Spinal cord (tissue), 9 donors: ENCODE measurements at regions not wholly inside any gene's neighbourhood (a gene's known extent, or its start where the extent isn't known, plus 50 kb on each side); places are given as distances from the start of the nearest gene placed in this dataset.
"Not testable (repeated sequence)": the region's sequence is repeated elsewhere in the genome, so short reads cannot be mapped to it uniquely, and the experiment has no call there.

Experiments used
- DNase-seq, 6 donors: peaks; one replicate each; pipeline versions ENCODE4 v3.0.0 to v3.0.0-alpha.2; 2013 to 2015; ENCODE audit warnings: low spot score in 6 of 6, low read depth in 4 of 6
- H3K27ac ChIP-seq: one replicate; pipeline ENCODE4 v1.5.1; 2013; ENCODE audit warnings: low read depth, low read length, control low read depth
- H3K27me3 ChIP-seq: one replicate; pipeline ENCODE4 v1.6.1; 2013; ENCODE audit warnings: low read length; ENCODE audit not compliant: control insufficient read depth, insufficient read depth
- H3K36me3 ChIP-seq: one replicate; pipeline ENCODE4 v1.6.1; 2013; ENCODE audit warnings: low read length; ENCODE audit not compliant: control insufficient read depth, insufficient read depth
- H3K4me1 ChIP-seq: one replicate; pipeline ENCODE4 v1.6.1; 2013; ENCODE audit warnings: low read length; ENCODE audit not compliant: control insufficient read depth, insufficient read depth
- H3K4me3 ChIP-seq: one replicate; pipeline ENCODE4 v1.5.1; 2013; ENCODE audit warnings: low read depth, low read length, control low read depth
- H3K9me3 ChIP-seq: one replicate; pipeline ENCODE4 v1.6.1; 2013; ENCODE audit warnings: low read length; ENCODE audit not compliant: control insufficient read depth, insufficient read depth
- WGBS: methylation state at CpG from one replicate; pipeline ENCODE4 v1.1.5; 2013; ENCODE audit warnings: missing lambda C conversion rate; ENCODE audit not compliant: insufficient coverage; 5-methylcytosine and 5-hydroxymethylcytosine counted together
- donor health status: healthy.

DNA sequence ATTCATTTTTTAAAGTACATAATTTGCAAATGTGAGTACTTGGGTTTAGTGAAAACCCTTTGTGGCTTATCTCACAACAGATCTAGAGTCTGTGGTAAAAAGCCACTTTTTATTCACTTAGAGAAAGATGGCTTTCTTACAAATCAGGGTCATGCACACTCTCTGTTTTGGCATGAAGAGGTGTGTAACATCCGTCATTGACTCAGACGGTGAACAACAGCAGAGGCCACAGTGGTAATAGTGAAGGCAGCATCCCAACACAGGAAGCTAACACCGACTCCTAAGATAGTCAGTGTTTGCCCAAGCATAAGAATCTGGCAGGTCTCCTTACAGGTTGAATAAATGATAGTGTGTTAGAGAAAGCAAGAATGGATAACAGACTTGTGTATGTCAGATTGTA lies 593.0 kb downstream of the SOX5 start:
- Histone ChIP-seq H3K4me3 (no peak overlapping the region), H3K4me1 (no peaks in the 10 kb centered on the region), H3K36me3 (no peaks in the 10 kb centered on the region), H3K27me3 (no peaks in the 10 kb centered on the region), H3K27ac (no peak overlapping the region), H3K9me3 (no peaks in the 10 kb centered on the region)
- DNase-seq: no peak
- no CpG with 5 or more reads among the region's 3 CpGs for WGBS

- Histone ChIP-seq H3K4me3 (no peak overlapping the region), H3K27ac (no peak overlapping the region), H3K36me3 (no peaks in the 10 kb centered on the region), H3K9me3 (no peaks in the 10 kb centered on the region), H3K4me1 (no peaks in the 10 kb centered on the region), H3K27me3 (no peaks in the 10 kb centered on the region)
- DNase-seq: peak in 1 of 6 donors; percentile 33
- WGBS: no CpG with 5 or more reads among the region's 9 CpGs
Observed at GRCh38 chr12:23356927-23357708, 592.4 kb downstream of the SOX5 start.

DNA sequence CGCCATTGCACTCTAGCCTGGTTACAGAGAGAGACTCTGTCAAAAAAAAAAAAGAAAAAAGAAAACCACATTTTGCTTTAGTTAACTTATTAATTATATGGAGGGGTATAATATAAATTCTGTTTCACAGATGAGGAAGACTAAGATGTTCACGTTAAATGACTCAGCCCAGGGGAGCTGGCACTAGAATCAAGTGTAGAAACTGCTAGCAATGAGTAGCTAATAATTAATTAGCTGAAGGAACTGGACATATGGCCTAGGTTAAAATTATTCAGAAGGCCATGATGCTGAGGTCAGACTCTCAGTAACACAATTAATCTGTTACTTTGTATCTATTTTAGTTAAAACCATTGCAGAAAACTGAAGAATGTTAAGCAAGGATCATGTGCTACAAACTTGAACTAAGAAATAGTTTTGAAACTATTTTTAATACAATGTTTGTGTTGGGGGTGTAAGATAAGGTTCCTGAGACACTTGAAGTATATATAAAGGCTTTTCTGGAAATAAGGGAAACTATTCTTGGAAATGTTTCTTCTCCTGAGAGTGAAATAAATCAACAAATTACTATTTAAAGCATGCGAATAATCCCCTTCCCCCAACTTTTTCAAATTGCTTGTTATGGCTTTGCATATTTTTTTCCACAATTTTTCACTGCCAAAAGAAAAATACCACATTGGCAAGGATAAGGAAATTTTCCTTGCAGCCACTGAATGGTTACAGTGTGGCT lies 589.3 kb downstream of the SOX5 start:
- WGBS: 80% methylated on average over 1 of the region's 3 CpGs

DNA sequence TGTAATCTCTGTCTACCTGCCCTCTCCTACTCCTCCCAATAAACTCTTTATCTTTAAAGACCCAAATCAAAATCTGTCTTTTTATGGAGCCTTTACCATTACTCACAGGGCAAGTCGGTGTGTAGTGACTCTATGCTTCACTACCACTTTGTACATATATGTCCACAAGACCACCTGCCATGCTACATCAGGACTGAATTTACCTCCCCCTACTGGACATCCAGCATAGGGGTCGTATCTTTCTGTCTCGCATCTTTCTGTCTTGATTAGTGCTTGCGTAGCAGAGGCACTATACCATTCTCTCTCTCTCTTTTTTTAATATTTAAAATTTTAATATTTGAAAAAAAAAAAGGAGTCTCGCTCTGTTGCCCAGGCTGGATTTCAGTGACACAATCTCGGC lies 587.5 kb downstream of the SOX5 start:
- no peaks in the 10 kb centered on the region for H3K4me1 ChIP-seq
- no peak overlapping the region for H3K4me3 ChIP-seq
- no peaks in the 10 kb centered on the region for H3K36me3 ChIP-seq
- H3K27me3 ChIP-seq: no peaks in the 10 kb centered on the region
- no peak overlapping the region for H3K27ac ChIP-seq
- no peak for DNase-seq
- no peaks in the 10 kb centered on the region for H3K9me3 ChIP-seq
- WGBS: 100% methylated on average over 1 of the region's 6 CpGs

More for the DNA sequence above, 589.3 kb downstream of the SOX5 start:
- no peak overlapping the region for H3K4me3 ChIP-seq
- no peaks in the 10 kb centered on the region for H3K36me3 ChIP-seq
- H3K27ac ChIP-seq: no peak overlapping the region
- H3K27me3 ChIP-seq: no peaks in the 10 kb centered on the region
- H3K4me1 ChIP-seq: no peaks in the 10 kb centered on the region
- no peak for DNase-seq
- H3K9me3 ChIP-seq: no peaks in the 10 kb centered on the region

DNA sequence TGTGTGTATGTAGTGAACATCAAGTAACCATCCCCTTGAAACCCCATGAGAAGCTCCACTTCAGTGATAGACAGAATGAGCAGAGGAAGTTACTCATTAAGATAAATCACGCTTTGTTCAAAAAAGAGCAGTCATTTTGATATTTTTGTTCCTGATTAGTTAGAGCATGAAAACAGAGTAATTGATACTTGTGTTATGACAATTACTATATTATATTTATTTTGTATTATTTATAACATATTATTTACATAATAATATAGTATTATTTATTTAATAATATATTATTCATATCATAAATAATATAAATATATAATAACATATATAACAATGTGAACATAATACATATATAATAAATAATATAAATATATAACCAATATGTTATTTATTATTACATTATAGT lies 580.9 kb downstream of the SOX5 start:
- H3K4me3 ChIP-seq: no peak overlapping the region
- H3K36me3 ChIP-seq: no peaks in the 10 kb centered on the region
- no peaks in the 10 kb centered on the region for H3K27me3 ChIP-seq
- H3K9me3 ChIP-seq: no peaks in the 10 kb centered on the region
- H3K27ac ChIP-seq: no peak overlapping the region
- H3K4me1 ChIP-seq: no peaks in the 10 kb centered on the region
- WGBS: no CpG with 5 or more reads among the region's 1 CpG
- DNase-seq: no peak

- WGBS: 100% methylated on average over 1 of the region's 3 CpGs
- Histone ChIP-seq H3K27me3 (no peaks in the 10 kb centered on the region), H3K27ac (no peak overlapping the region), H3K4me1 (no peaks in the 10 kb centered on the region), H3K36me3 (no peaks in the 10 kb centered on the region), H3K9me3 (peaks cover 4% of the 10 kb centered on the region), H3K4me3 (no peak overlapping the region)
- DNase-seq: no peak
Observed at GRCh38 chr12:23375621-23376020, 573.8 kb downstream of the SOX5 start.

- Histone ChIP-seq H3K9me3 (peaks cover 4% of the 10 kb centered on the region), H3K4me1 (no peaks in the 10 kb centered on the region), H3K27ac (no peak overlapping the region), H3K27me3 (no peaks in the 10 kb centered on the region), H3K4me3 (no peak overlapping the region), H3K36me3 (no peaks in the 10 kb centered on the region)
- DNase-seq: no peak
- WGBS: 92% methylated on average over 2 of the region's 3 CpGs
Observed at GRCh38 chr12:23376238-23376637, 573.2 kb downstream of the SOX5 start.

DNA sequence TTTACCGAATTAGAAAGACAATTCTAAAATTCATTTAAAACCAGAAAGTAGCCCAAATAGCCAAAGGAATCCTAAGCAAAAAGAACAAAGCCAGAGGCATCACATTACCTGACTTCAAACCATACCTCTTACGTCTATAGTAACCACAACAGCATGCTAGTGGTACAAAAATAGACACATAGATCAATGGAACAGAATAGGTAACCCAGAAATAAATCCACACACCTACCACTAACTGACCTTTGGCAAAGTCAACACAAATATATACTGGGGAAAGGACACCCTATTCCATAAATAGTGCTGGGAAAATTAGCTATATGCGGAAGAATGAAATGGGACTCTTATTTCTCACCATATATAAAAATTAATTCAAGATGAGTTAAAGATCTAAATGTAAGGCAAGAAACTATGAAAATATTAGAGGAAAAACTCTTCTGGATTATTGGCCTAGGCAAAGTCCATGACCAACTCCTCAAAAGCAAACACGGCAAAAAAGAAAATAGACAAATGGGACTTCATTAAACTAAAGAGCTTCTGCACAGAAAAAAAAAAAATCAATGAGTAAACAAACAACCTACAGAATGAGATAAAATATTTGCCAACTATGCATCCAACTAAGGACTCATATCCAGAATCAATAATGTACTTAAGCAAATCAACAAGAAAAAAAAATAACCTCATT lies 568.9 kb downstream of the SOX5 start:
- no peaks in the 10 kb centered on the region for H3K27me3 ChIP-seq
- H3K4me1 ChIP-seq: no peaks in the 10 kb centered on the region
- DNase-seq: no peak
- H3K9me3 ChIP-seq: peaks cover 4% of the 10 kb centered on the region
- no peak overlapping the region for H3K4me3 ChIP-seq
- 88% methylated on average over 1 of the region's 4 CpGs for WGBS
- H3K36me3 ChIP-seq: no peaks in the 10 kb centered on the region
- H3K27ac ChIP-seq: no peak overlapping the region

DNA sequence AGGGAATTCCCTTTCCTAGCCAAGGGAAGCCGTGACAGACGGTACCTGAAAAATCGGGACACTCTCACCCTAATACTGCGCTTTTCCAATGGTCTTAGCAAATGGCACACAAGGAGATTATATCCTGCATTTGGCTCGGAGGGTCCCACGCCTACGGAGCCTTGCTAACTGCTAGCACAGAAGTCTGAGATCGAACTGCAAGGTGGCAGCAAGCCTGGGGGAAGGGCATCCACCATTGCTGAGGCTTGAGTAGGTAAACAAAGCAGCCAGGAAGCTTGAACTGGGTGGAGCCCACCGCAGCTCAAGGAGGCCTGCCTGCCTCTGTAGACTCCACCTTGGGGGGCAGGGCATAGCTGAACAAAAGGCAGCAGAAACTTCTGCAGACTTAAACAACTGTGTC lies 560.6 kb downstream of the SOX5 start:
- H3K4me3 ChIP-seq, H3K9me3 ChIP-seq, H3K4me1 ChIP-seq, H3K27ac ChIP-seq, H3K27me3 ChIP-seq, H3K36me3 ChIP-seq, DNase-seq: not testable (repeated sequence)
- WGBS: 92% methylated on average over 9 of the region's 9 CpGs
